Rectal smooth muscle tissue (tissue), 1 donor: ENCODE measurements at regions not wholly inside any gene's neighbourhood (a gene's known extent, or its start where the extent isn't known, plus 50 kb on each side); places are given as distances from the start of the nearest gene placed in this dataset.

ENCODE experiments used
- H3K27ac ChIP-seq: one replicate; pipeline ENCODE4 v1.7.0; 2013; ENCODE audit warnings: low read depth, low read length, inconsistent platforms
- H3K27me3 ChIP-seq: one replicate; pipeline ENCODE4 v1.7.0; 2013; ENCODE audit warnings: low read length; ENCODE audit not compliant: control insufficient read depth, insufficient read depth
- H3K36me3 ChIP-seq: one replicate; pipeline ENCODE4 v1.7.0; 2013; ENCODE audit warnings: low read length; ENCODE audit not compliant: control insufficient read depth, insufficient read depth
- H3K4me1 ChIP-seq: one replicate; pipeline ENCODE4 v1.7.0; 2013; ENCODE audit warnings: low read length; ENCODE audit not compliant: control insufficient read depth, insufficient read depth
- H3K4me3 ChIP-seq: one replicate; pipeline ENCODE4 v1.7.0; 2013; ENCODE audit warnings: low read length
- H3K9ac ChIP-seq: one replicate; pipeline ENCODE4 v1.7.0; 2013; ENCODE audit warnings: low read length

GRCh38 chr5:107196500-107197059 is 474.2 kb downstream of the EFNA5 start:
- Histone ChIP-seq H3K4me1 (no peaks in the 10 kb centered on the region), H3K9ac (no peak overlapping the region), H3K27me3 (no peaks in the 10 kb centered on the region), H3K27ac (no peak overlapping the region), H3K4me3 (no peak overlapping the region), H3K36me3 (no peaks in the 10 kb centered on the region)

DNA sequence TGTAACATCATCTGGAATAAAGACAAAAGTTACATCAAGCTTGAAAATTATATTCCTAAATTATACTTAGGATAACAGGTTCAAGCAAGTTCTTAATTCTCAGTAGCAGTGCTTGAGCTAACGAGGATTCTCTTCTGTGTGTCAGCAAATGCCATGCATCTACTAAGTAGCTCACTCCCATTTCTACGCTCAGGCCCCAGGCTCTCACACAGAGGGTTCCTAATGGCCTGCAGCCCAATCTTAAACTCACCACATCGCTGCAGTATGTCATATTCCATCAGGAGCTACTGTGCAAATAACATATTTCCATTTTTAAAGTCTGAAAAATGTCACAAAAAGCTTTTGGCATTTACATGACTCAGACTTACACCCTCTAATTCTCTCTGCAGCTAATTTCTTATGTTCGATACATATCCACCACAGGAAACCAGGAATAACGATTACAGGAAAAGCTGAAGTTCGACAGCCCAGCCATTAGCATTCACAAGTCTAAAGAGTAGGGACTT is 474.8 kb downstream of the EFNA5 start:
- no peak overlapping the region for H3K9ac ChIP-seq
- no peaks in the 10 kb centered on the region for H3K36me3 ChIP-seq
- H3K27me3 ChIP-seq, result no peaks in the 10 kb centered on the region
- no peaks in the 10 kb centered on the region for H3K4me1 ChIP-seq
- no peak overlapping the region for H3K4me3 ChIP-seq
- no peak overlapping the region for H3K27ac ChIP-seq

DNA sequence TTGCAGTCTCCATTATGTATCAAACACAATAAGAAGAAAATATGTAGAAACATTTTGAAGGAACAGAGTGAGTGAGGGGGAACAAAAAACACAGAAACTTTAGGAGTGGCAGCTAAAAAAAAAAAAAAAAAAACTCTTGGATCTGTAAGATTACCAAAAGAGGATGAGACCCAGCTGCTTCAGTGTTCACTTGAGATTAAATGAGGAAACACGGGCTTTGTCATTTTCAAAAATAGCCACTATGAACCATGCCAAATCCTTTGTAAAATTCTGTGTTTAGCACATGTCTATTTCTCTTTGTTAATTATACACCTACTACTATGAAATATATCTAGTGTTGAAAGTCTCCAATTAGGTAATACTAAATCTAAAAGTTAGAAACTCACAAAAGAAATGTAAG is 485.9 kb downstream of the EFNA5 start:
- no peaks in the 10 kb centered on the region for H3K36me3 ChIP-seq
- no peaks in the 10 kb centered on the region for H3K4me1 ChIP-seq
- H3K4me3 ChIP-seq, result no peak overlapping the region
- no peak overlapping the region for H3K9ac ChIP-seq
- H3K27ac ChIP-seq, result no peak overlapping the region
- no peaks in the 10 kb centered on the region for H3K27me3 ChIP-seq

GRCh38 chr5:107184066-107184465 is 486.7 kb downstream of the EFNA5 start:
- Histone ChIP-seq H3K9ac (no peak overlapping the region), H3K27ac (no peak overlapping the region), H3K4me3 (no peak overlapping the region), H3K4me1 (no peaks in the 10 kb centered on the region), H3K27me3 (no peaks in the 10 kb centered on the region), H3K36me3 (no peaks in the 10 kb centered on the region)

GRCh38 chr5:107170620-107171019 is 500.1 kb downstream of the EFNA5 start:
- Histone ChIP-seq H3K36me3 (no peaks in the 10 kb centered on the region), H3K4me3 (no peak overlapping the region), H3K9ac (no peak overlapping the region), H3K27me3 (no peaks in the 10 kb centered on the region), H3K4me1 (no peaks in the 10 kb centered on the region), H3K27ac (no peak overlapping the region)

DNA sequence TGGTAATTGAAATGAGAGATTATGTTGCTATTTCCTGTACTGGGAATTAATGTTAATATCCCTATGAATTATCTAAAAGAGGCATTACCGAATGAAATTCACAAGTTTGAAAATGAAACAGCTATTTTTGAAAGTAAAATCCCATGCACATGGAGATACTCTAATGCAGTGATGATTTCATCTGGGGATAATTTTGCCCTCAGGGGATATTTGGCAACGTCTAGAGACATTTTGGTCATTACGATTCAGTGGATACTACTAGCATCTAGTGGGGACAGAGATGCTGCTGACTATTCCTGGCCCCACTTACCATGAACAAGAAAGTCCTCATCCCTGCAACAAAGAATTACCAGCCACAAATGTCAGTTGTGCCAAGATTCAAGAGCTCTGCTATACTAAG is 500.9 kb downstream of the EFNA5 start:
- no peaks in the 10 kb centered on the region for H3K4me1 ChIP-seq
- no peak overlapping the region for H3K9ac ChIP-seq
- no peak overlapping the region for H3K27ac ChIP-seq
- H3K27me3 ChIP-seq, result no peaks in the 10 kb centered on the region
- H3K36me3 ChIP-seq, result no peaks in the 10 kb centered on the region
- H3K4me3 ChIP-seq, result no peak overlapping the region

- no peak overlapping the region for H3K4me3 ChIP-seq
- no peaks in the 10 kb centered on the region for H3K36me3 ChIP-seq
- no peak overlapping the region for H3K27ac ChIP-seq
- no peaks in the 10 kb centered on the region for H3K27me3 ChIP-seq
- no peak overlapping the region for H3K9ac ChIP-seq
- H3K4me1 ChIP-seq, result no peaks in the 10 kb centered on the region
These were observed 501.6 kb downstream of the EFNA5 start for GRCh38 chr5:107168848-107169752.

- Histone ChIP-seq H3K27ac (no peak overlapping the region), H3K36me3 (no peaks in the 10 kb centered on the region), H3K4me1 (no peaks in the 10 kb centered on the region), H3K9ac (no peak overlapping the region), H3K4me3 (no peak overlapping the region), H3K27me3 (no peaks in the 10 kb centered on the region)
These were observed 502.7 kb downstream of the EFNA5 start for GRCh38 chr5:107168086-107168485.

DNA sequence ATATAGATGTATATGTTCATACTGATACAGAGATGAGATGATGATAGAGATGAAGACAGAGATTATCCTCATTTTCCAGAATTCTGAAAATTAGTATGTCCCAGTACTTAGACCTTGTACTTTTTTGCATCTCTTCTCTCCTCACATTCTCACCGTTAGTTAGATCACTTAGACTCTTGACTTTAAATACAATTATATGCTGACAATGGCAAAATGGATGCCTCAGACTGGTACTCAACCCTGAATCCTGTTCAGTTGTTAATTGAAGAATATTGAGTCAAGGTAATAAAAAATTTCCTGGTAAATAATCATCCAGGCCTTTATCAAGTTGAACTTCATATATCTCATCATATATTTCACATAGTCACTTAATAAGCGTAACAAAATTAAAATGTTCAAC is 505.4 kb downstream of the EFNA5 start:
- H3K36me3 ChIP-seq, result no peaks in the 10 kb centered on the region
- no peak overlapping the region for H3K27ac ChIP-seq
- no peaks in the 10 kb centered on the region for H3K4me1 ChIP-seq
- H3K27me3 ChIP-seq, result no peaks in the 10 kb centered on the region
- H3K9ac ChIP-seq, result no peak overlapping the region
- H3K4me3 ChIP-seq, result no peak overlapping the region

GRCh38 chr5:107157809-107158208 is 512.9 kb downstream of the EFNA5 start:
- no peak overlapping the region for H3K9ac ChIP-seq
- no peak overlapping the region for H3K27ac ChIP-seq
- H3K36me3 ChIP-seq, result no peaks in the 10 kb centered on the region
- H3K4me3 ChIP-seq, result no peak overlapping the region
- H3K4me1 ChIP-seq, result no peaks in the 10 kb centered on the region
- H3K27me3 ChIP-seq, result no peaks in the 10 kb centered on the region

GRCh38 chr5:107155707-107156106 is 515.0 kb downstream of the EFNA5 start:
- Histone ChIP-seq H3K36me3 (no peaks in the 10 kb centered on the region), H3K27ac (no peak overlapping the region), H3K4me1 (no peaks in the 10 kb centered on the region), H3K4me3 (no peak overlapping the region), H3K27me3 (no peaks in the 10 kb centered on the region), H3K9ac (no peak overlapping the region)

GRCh38 chr5:107154593-107154992 is 516.1 kb downstream of the EFNA5 start:
- H3K4me3 ChIP-seq, result no peak overlapping the region
- no peak overlapping the region for H3K9ac ChIP-seq
- no peaks in the 10 kb centered on the region for H3K4me1 ChIP-seq
- no peaks in the 10 kb centered on the region for H3K36me3 ChIP-seq
- no peaks in the 10 kb centered on the region for H3K27me3 ChIP-seq
- no peak overlapping the region for H3K27ac ChIP-seq

- H3K27me3 ChIP-seq, result no peaks in the 10 kb centered on the region
- no peak overlapping the region for H3K4me3 ChIP-seq
- no peaks in the 10 kb centered on the region for H3K36me3 ChIP-seq
- H3K4me1 ChIP-seq, result no peaks in the 10 kb centered on the region
- no peak overlapping the region for H3K9ac ChIP-seq
- no peak overlapping the region for H3K27ac ChIP-seq
These were observed 517.5 kb downstream of the EFNA5 start for GRCh38 chr5:107153283-107153682.
